AG10803 (cell line): ENCODE measurements at regions not wholly inside any gene's neighbourhood (a gene's known extent, or its start where the extent isn't known, plus 50 kb on each side); places are given as distances from the start of the nearest gene placed in this dataset.

Source experiments
- DNase-seq: peaks from one replicate; pipeline ENCODE4 v3.0.0; 2010; ENCODE audit warnings: low read depth
- H3K4me3 ChIP-seq: 2 replicates; pipeline ENCODE4 v1.5.1; 2011; ENCODE audit warnings: mild to moderate bottlenecking, low read length, control low read depth
- CTCF ChIP-seq: conservative IDR thresholded peaks from 2 replicates; pipeline ENCODE4 v1.5.1; 2011; ENCODE audit warnings: mild to moderate bottlenecking, low read length, control low read depth, inconsistent platforms

DNA sequence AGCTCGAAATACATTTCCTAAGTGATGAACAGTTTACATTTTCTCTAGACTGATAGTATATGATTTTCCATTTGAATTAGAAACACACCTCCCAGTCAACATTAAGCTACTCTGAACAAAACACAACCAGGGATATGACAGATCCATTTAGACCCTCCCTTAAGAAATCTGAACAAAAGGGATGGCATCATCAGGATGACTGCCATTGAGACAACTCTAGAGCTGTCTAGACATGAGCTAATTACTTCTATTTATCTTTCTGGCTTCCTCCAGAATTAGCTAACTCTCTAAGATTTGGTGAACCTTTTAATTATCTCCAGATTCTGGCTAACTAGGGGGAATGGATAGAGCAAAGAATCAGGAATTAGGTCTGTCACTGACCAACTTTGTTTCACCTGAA lies 92.9 kb upstream of the IGF1 start:
- no peak for DNase-seq

GRCh38 chr12:102571889-102572288 lies 91.5 kb upstream of the IGF1 start:
- TF ChIP-seq CTCF = no peak
- DNase-seq = no peak
- no peak overlapping the region for H3K4me3 ChIP-seq

More for the DNA sequence above, 92.9 kb upstream of the IGF1 start:
- no peak overlapping the region for H3K4me3 ChIP-seq
- no peak for TF ChIP-seq CTCF

- H3K4me3 ChIP-seq = no peak overlapping the region
- no peak for TF ChIP-seq CTCF
- no peak for DNase-seq
These were observed 89.9 kb upstream of the IGF1 start for GRCh38 chr12:102570256-102570655.

- no peak for TF ChIP-seq CTCF
- no peak overlapping the region for H3K4me3 ChIP-seq
- DNase-seq = no peak
These were observed 89.4 kb upstream of the IGF1 start for GRCh38 chr12:102569803-102570202.

DNA sequence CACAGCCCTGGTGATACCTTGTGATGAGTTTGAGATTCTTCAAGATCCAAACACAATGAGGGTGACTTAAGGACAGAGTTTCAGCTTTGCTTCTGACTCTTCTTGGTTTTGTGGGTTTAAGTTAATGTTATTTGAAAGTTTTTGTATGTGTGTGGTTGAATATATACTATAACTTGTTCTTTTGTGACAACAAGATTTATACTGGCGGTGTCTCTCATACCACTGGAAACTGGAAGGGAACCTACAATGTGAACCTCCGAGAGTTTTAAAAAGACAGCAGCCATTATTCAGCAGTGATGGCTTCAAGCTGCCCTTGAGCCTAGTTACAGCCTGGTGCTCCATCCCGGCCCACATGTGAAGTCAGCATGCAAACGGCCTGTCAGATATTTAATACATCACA lies 87.9 kb upstream of the IGF1 start:
- H3K4me3 ChIP-seq = no peak overlapping the region
- peak; percentile 75 for DNase-seq

GRCh38 chr12:102567031-102567985 lies 86.9 kb upstream of the IGF1 start:
- no peak overlapping the region for H3K4me3 ChIP-seq
- DNase-seq = peak; percentile 92
- TF ChIP-seq CTCF = no peak

More for the DNA sequence above, 87.9 kb upstream of the IGF1 start:
- TF ChIP-seq CTCF = no peak

DNA sequence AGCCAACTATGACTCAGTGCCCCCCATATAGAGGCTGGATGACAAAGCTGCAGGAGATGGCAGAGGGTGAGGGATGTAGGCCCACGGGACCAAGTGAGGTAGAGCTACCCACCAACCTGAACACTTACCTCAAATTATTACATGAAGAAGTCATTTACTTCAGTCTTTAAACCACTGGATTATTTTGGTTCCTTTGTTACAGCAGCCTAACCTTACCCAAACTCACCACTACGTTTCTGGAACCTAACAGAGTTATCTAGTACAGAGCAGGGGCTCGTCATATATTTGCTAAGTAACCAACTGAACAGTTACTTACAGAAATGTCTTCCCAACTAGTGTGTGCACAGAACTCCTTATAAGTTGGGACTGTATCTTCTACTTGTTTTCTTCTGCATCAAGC lies 85.2 kb upstream of the IGF1 start:
- TF ChIP-seq CTCF = no peak
- DNase-seq = no peak
- H3K4me3 ChIP-seq = no peak overlapping the region
